ENCODE measurements at regions not wholly inside any gene's neighbourhood (a gene's known extent, or its start where the extent isn't known, plus 50 kb on each side); places are given as distances from the start of the nearest gene placed in this dataset.

GRCh38 chrX:9127986-9128385 is 94.1 kb upstream of the FAM9B start:
- Histone ChIP-seq H3K9me3 (no peaks in the 10 kb centered on the region), H3K4me1 (no peaks in the 10 kb centered on the region), H3K4me3 (no peak overlapping the region)

DNA sequence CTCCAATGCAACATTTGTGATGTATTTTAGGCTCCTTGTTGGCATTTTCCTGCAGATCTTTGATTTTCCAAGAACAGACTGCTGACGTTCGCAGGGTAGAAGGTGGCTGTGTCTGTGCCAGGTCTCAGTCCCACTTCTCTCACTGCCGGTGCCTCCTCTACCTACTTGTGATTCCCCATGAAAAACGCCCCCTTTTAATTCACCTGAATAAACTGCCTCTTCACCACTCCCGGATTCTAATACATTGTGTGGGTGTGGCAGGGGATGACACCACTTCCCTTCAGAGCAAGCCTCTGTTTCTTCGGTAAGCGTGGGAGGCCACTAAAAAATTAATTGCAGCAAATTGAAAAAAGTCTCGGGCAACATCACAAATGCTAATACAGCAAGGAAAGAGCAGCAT is 96.1 kb upstream of the FAM9B start:
- 83 to 87% methylated on average over 8 of the region's 8 CpGs for WGBS, 2 donors
- Histone ChIP-seq H3K4me1 (no peaks in the 10 kb centered on the region), H3K9me3 (no peaks in the 10 kb centered on the region), H3K36me3 (no peaks in the 10 kb centered on the region), H3K4me3 (no peak overlapping the region), H3K27me3 (no peaks in the 10 kb centered on the region), H3K27ac (no peak overlapping the region)
- DNase-seq = no peak
- intact Hi-C loops (cut with DNase I) = no loop called here
- TF ChIP-seq EP300 (IDR thresholded peaks at IDR 0.05) (no peak), POLR2AphosphoS5 (IDR thresholded peaks at IDR 0.05) (no peak), POLR2A (IDR thresholded peaks at IDR 0.05) (no peak)
- TF ChIP-seq, protein P1, sequence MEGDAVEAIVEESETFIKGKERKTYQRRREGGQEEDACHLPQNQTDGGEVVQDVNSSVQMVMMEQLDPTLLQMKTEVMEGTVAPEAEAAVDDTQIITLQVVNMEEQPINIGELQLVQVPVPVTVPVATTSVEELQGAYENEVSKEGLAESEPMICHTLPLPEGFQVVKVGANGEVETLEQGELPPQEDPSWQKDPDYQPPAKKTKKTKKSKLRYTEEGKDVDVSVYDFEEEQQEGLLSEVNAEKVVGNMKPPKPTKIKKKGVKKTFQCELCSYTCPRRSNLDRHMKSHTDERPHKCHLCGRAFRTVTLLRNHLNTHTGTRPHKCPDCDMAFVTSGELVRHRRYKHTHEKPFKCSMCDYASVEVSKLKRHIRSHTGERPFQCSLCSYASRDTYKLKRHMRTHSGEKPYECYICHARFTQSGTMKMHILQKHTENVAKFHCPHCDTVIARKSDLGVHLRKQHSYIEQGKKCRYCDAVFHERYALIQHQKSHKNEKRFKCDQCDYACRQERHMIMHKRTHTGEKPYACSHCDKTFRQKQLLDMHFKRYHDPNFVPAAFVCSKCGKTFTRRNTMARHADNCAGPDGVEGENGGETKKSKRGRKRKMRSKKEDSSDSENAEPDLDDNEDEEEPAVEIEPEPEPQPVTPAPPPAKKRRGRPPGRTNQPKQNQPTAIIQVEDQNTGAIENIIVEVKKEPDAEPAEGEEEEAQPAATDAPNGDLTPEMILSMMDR (IDR thresholded peaks at IDR 0.05) = no peak

More at GRCh38 chrX:9127986-9128385, 94.1 kb upstream of the FAM9B start:
- Histone ChIP-seq H3K27ac (no peak overlapping the region), H3K27me3 (no peaks in the 10 kb centered on the region), H3K36me3 (no peaks in the 10 kb centered on the region)
- WGBS, 2 donors = 90 to 94% methylated on average over 6 of the region's 6 CpGs
- DNase-seq = no peak
- intact Hi-C loops (cut with DNase I) = no loop called here
- no peak for TF ChIP-seq EP300 (IDR thresholded peaks at IDR 0.05)
- no peak for TF ChIP-seq POLR2A (IDR thresholded peaks at IDR 0.05)
- TF ChIP-seq, protein P1 (IDR thresholded peaks at IDR 0.05) = no peak
- TF ChIP-seq POLR2AphosphoS5 (IDR thresholded peaks at IDR 0.05) = peak in 1 of 4 donors; percentile 24

DNA sequence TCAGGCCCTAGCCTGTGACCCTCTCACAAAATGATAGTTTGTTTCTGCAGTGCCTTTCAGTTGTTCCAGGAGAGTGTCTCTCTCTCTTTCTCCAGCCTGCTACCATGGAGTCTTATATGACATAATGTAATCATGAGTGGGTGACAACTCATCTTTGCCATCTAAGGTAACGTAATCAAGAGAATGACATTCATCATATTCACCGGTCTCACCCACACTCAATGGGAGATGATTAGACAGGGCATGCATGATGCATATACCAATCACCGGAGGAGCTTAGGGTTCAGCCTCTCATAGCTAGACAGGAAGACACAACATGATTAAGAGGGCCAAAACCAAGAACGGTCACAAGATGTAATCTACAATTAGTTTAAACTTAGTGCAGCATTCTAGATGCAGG is 97.1 kb upstream of the FAM9B start:
- no peaks in the 10 kb centered on the region for H3K36me3 ChIP-seq
- H3K27me3 ChIP-seq = no peaks in the 10 kb centered on the region
- no peaks in the 10 kb centered on the region for H3K9me3 ChIP-seq
- no peaks in the 10 kb centered on the region for H3K4me1 ChIP-seq
- DNase-seq = no peak
- no peak overlapping the region for H3K4me3 ChIP-seq
- TF ChIP-seq POLR2AphosphoS5 (IDR thresholded peaks at IDR 0.05) (no peak), EP300 (IDR thresholded peaks at IDR 0.05) (no peak)
- 93 to 95% methylated on average over 4 of the region's 4 CpGs for WGBS, 2 donors
- intact Hi-C loops (cut with DNase I) = no loop called here
- no peak overlapping the region for H3K27ac ChIP-seq

GRCh38 chrX:9132036-9132638 is 98.2 kb upstream of the FAM9B start:
- Histone ChIP-seq H3K27me3 (no peaks in the 10 kb centered on the region), H3K9me3 (no peaks in the 10 kb centered on the region), H3K4me3 (no peak overlapping the region), H3K36me3 (no peaks in the 10 kb centered on the region), H3K27ac (no peak overlapping the region), H3K4me1 (no peaks in the 10 kb centered on the region)
- DNase-seq = no peak
- WGBS, 2 donors = 75 to 85% methylated on average over 5 of the region's 5 CpGs
- TF ChIP-seq EP300 (IDR thresholded peaks at IDR 0.05) = no peak
- TF ChIP-seq POLR2A (IDR thresholded peaks at IDR 0.05) = no peak
- intact Hi-C loops (cut with DNase I) = no loop called here

DNA sequence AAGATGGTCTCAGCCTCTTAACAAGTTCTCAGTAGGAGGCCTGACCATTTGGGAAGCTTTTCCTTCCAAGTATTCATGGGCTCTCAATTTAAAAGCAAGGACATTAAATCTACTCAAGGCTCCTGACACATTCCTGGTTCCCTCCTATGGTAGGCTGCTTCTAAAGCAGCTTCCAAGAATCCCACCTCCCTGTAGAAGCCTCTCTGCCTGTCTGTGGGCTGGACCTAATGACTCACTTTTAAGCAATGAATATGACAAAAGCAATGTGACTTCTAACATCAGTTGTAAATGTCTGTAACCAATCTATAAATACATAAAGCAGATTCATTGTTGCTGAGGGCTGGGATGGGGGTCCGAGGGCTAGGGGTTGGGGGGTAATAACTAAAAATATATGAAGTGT is 99.5 kb upstream of the FAM9B start:
- H3K4me1 ChIP-seq = no peaks in the 10 kb centered on the region
- no peaks in the 10 kb centered on the region for H3K36me3 ChIP-seq
- no peaks in the 10 kb centered on the region for H3K9me3 ChIP-seq
- H3K4me3 ChIP-seq = no peak overlapping the region
- intact Hi-C loops (cut with DNase I) = no loop called here
- TF ChIP-seq, protein P1 (IDR thresholded peaks at IDR 0.05) = no peak
- TF ChIP-seq POLR2A (IDR thresholded peaks at IDR 0.05) (no peak), POLR2AphosphoS5 (IDR thresholded peaks at IDR 0.05) (no peak), EP300 (IDR thresholded peaks at IDR 0.05) (no peak)
- no peak for DNase-seq
- no peaks in the 10 kb centered on the region for H3K27me3 ChIP-seq
- 62 to 70% methylated on average over 1 of the region's 1 CpG for WGBS, 2 donors
- H3K27ac ChIP-seq = no peak overlapping the region

- Histone ChIP-seq H3K4me1 (no peaks in the 10 kb centered on the region), H3K27ac (no peak overlapping the region), H3K36me3 (no peaks in the 10 kb centered on the region), H3K27me3 (no peaks in the 10 kb centered on the region), H3K4me3 (no peak overlapping the region), H3K9me3 (no peaks in the 10 kb centered on the region)
- no peak for DNase-seq
- 83 to 84% methylated on average over 6 of the region's 6 CpGs for WGBS, 2 donors
- intact Hi-C loops (cut with DNase I) = no loop called here
- TF ChIP-seq, protein P1 (IDR thresholded peaks at IDR 0.05) = no peak
- TF ChIP-seq POLR2A (IDR thresholded peaks at IDR 0.05) (no peak), POLR2AphosphoS5 (IDR thresholded peaks at IDR 0.05) (no peak), EP300 (IDR thresholded peaks at IDR 0.05) (no peak)
These were observed 100.4 kb upstream of the FAM9B start for GRCh38 chrX:9134366-9134765.
